ENCODE measurements at regions not wholly inside any gene's neighbourhood (a gene's known extent, or its start where the extent isn't known, plus 50 kb on each side); places are given as distances from the start of the nearest gene placed in this dataset.

DNA sequence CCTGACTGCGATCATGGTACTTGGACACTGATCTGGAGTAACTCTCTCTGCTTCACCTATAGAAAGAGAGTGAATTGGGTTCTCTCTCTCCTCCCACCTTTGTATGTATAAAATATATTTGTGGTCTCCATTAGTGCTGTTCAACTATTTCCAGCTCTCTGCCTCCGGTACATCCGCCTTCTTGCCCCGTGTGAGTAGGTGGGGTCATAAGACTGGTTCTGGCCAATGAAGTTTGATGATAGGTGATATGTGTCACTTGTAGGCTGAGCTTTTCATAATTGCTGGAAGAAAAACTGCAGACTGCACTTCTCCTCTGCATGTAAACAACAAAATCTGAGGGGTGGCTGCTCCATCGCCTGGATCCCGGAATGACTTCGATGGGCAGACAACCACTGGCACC lies 210.4 kb downstream of the EXOC5 start:
- TF ChIP-seq SUZ12 (IDR thresholded peaks at IDR 0.05) (no peak), FOXK2 (IDR thresholded peaks at IDR 0.05) (no peak), TARDBP (IDR thresholded peaks at IDR 0.05) (no peak), PKNOX1 (IDR thresholded peaks at IDR 0.05) (no peak), NFRKB (IDR thresholded peaks at IDR 0.05) (no peak), ARNT (IDR thresholded peaks at IDR 0.05) (no peak), ZNF384 (IDR thresholded peaks at IDR 0.05) (no peak), BHLHE40 (IDR thresholded peaks at IDR 0.05; ENCODE audit: borderline replicate concordance) (no peak), FOXM1 (IDR thresholded peaks at IDR 0.05; ENCODE audit: borderline replicate concordance) (no peak), ELF4 (IDR thresholded peaks at IDR 0.05) (no peak), SP1 (IDR thresholded peaks at IDR 0.05) (no peak)

Measured in HEK293T (cell line).